ENCODE measurements at regions not wholly inside any gene's neighbourhood (a gene's known extent, or its start where the extent isn't known, plus 50 kb on each side); places are given as distances from the start of the nearest gene placed in this dataset.
"Not testable (repeated sequence)": the region's sequence is repeated elsewhere in the genome, so short reads cannot be mapped to it uniquely, and the experiment has no call there.

GRCh38 chr9:96149533-96150280 lies 152.3 kb downstream of the HSD17B3 start:
- TF ChIP-seq CTCF (conservative IDR thresholded peaks at IDR 0.05): no peak
- no peak overlapping the region for H3K27ac ChIP-seq

- TF ChIP-seq CTCF (conservative IDR thresholded peaks at IDR 0.05): no peak
- H3K27ac ChIP-seq: 0 out of 2 replicates have a peak overlapping the region, but pooled peaks have one; percentile 1
Measured at GRCh38 chr9:96148634-96149532, 153.1 kb downstream of the HSD17B3 start.

- not testable (repeated sequence) for H3K27ac ChIP-seq
Measured at GRCh38 chr9:96147029-96147428, 154.9 kb downstream of the HSD17B3 start.

- H3K27ac ChIP-seq: no peak overlapping the region
- TF ChIP-seq CTCF (conservative IDR thresholded peaks at IDR 0.05): no peak
Measured at GRCh38 chr9:96141666-96142065, 160.3 kb downstream of the HSD17B3 start.

- no peak overlapping the region for H3K27ac ChIP-seq
- no peak for TF ChIP-seq CTCF (conservative IDR thresholded peaks at IDR 0.05)
Measured at GRCh38 chr9:96141128-96141474, 160.9 kb downstream of the HSD17B3 start.

- no peak overlapping the region for H3K27ac ChIP-seq
- no peak for TF ChIP-seq CTCF (conservative IDR thresholded peaks at IDR 0.05)
Measured at GRCh38 chr9:96140296-96141127, 161.5 kb downstream of the HSD17B3 start.

GRCh38 chr9:96139592-96140295 lies 162.2 kb downstream of the HSD17B3 start:
- no peak overlapping the region for H3K27ac ChIP-seq

More at GRCh38 chr9:96139592-96140295, 162.2 kb downstream of the HSD17B3 start:
- TF ChIP-seq CTCF (conservative IDR thresholded peaks at IDR 0.05): no peak
